GM10266 (cell line): ENCODE measurements at regions not wholly inside any gene's neighbourhood (a gene's known extent, or its start where the extent isn't known, plus 50 kb on each side); places are given as distances from the start of the nearest gene placed in this dataset.

Experiments
- DNase-seq: peaks from one replicate; pipeline ENCODE4 v3.0.0; 2012; ENCODE audit errors: extremely low spot score
- CTCF ChIP-seq: IDR thresholded peaks from 2 replicates; pipeline ENCODE4 v1.5.1; 2012; ENCODE audit warnings: mild to moderate bottlenecking, low read depth; ENCODE audit not compliant: control insufficient read depth, insufficient read depth; ENCODE audit errors: missing control alignments

- no peak for DNase-seq
- TF ChIP-seq CTCF: no peak
These were observed 545.8 kb downstream of the MMUT start for GRCh38 chr6:48917233-48917632.

- TF ChIP-seq CTCF: no peak
- no peak for DNase-seq
These were observed 546.4 kb downstream of the MMUT start for GRCh38 chr6:48916607-48917006.

GRCh38 chr6:48915591-48915990 lies 547.5 kb downstream of the MMUT start:
- no peak for TF ChIP-seq CTCF

GRCh38 chr6:48912503-48912902 lies 550.5 kb downstream of the MMUT start:
- no peak for TF ChIP-seq CTCF
- DNase-seq: no peak

More at GRCh38 chr6:48915591-48915990, 547.5 kb downstream of the MMUT start:
- no peak for DNase-seq

- TF ChIP-seq CTCF: no peak
- no peak for DNase-seq
These were observed 558.2 kb downstream of the MMUT start for GRCh38 chr6:48904809-48905208.

GRCh38 chr6:48894469-48894868 lies 568.6 kb downstream of the MMUT start:
- no peak for TF ChIP-seq CTCF
- no peak for DNase-seq

GRCh38 chr6:48893048-48893447 lies 570.0 kb downstream of the MMUT start:
- TF ChIP-seq CTCF: no peak
- no peak for DNase-seq
